Activated CD8-positive, alpha-beta T cell treated with anti-CD3 and anti-CD28 coated beads, Interleukin-2, amount 10 ng/mL, durations not matched to agents 7 days and 5 days (primary cell): ENCODE measurements at regions not wholly inside any gene's neighbourhood (a gene's known extent, or its start where the extent isn't known, plus 50 kb on each side); places are given as distances from the start of the nearest gene placed in this dataset.
A peak's percentile ranks its signal among the peaks of the same experiment; 100 is the strongest.

Experiments used
- ATAC-seq: fragments of 150-1000 bp; cut with Tn5 transposase; one replicate; pipeline ENCODE4 v1.10.0; 2021; ENCODE audit warnings: moderate library complexity
- CTCF ChIA-PET: fragments of 350-600 bp; sonication (Branson Sonifier 250); formaldehyde crosslinking; loops from one replicate; lab custom pipeline; 2021; ENCODE audit warnings: antibody characterized with exemption; lab: Charles Lee
- POLR2A ChIA-PET: fragments of 350-600 bp; sonication (Branson Sonifier 250); formaldehyde crosslinking; loops from one replicate; lab custom pipeline; 2021; ENCODE audit warnings: antibody characterized with exemption; lab: Charles Lee
- DNase-seq: peaks from one replicate; pipeline ENCODE4 v3.0.0-alpha.2; 2020
- H3K27ac Mint-ChIP-seq: one replicate; pipeline ENCODE4 v1.8.0; 2021; ENCODE audit warnings: mild to moderate bottlenecking, mixed read lengths
- H3K27me3 Mint-ChIP-seq: one replicate; pipeline ENCODE4 v1.8.0; 2021; ENCODE audit warnings: low read depth, mixed read lengths
- H3K36me3 Mint-ChIP-seq: one replicate; pipeline ENCODE4 v1.8.0; 2021; ENCODE audit warnings: low read depth, mixed read lengths
- H3K4me1 Mint-ChIP-seq: one replicate; pipeline ENCODE4 v1.8.0; 2021; ENCODE audit warnings: low read depth, mixed read lengths
- H3K4me3 Mint-ChIP-seq: one replicate; pipeline ENCODE4 v1.8.0; 2021; ENCODE audit warnings: mild to moderate bottlenecking, mixed read lengths
- H3K9me3 Mint-ChIP-seq: one replicate; pipeline ENCODE4 v1.8.0; 2022; ENCODE audit warnings: mixed read lengths; ENCODE audit not compliant: insufficient read depth

GRCh38 chr11:134751031-134751585 is 339.1 kb upstream of the B3GAT1 start:
- H3K27me3 Mint-ChIP-seq, result no peaks in the 10 kb centered on the region
- ATAC-seq (no peak), DNase-seq (no peak)
- H3K27ac Mint-ChIP-seq, result no peak overlapping the region
- no peaks in the 10 kb centered on the region for H3K36me3 Mint-ChIP-seq
- CTCF ChIA-PET, result no interaction called here
- H3K9me3 Mint-ChIP-seq, result no peaks in the 10 kb centered on the region
- no peaks in the 10 kb centered on the region for H3K4me1 Mint-ChIP-seq
- POLR2A ChIA-PET, result no interaction called here
- no peak overlapping the region for H3K4me3 Mint-ChIP-seq

- POLR2A ChIA-PET, result no interaction called here
- H3K9me3 Mint-ChIP-seq, result no peaks in the 10 kb centered on the region
- no peak overlapping the region for H3K4me3 Mint-ChIP-seq
- H3K4me1 Mint-ChIP-seq, result no peaks in the 10 kb centered on the region
- no peaks in the 10 kb centered on the region for H3K27me3 Mint-ChIP-seq
- no peak overlapping the region for H3K27ac Mint-ChIP-seq
- CTCF ChIA-PET, result no interaction called here
- DNase-seq (no peak), ATAC-seq (no peak)
- H3K36me3 Mint-ChIP-seq, result no peaks in the 10 kb centered on the region
Measured at GRCh38 chr11:134750619-134751018, 338.6 kb upstream of the B3GAT1 start.

DNA sequence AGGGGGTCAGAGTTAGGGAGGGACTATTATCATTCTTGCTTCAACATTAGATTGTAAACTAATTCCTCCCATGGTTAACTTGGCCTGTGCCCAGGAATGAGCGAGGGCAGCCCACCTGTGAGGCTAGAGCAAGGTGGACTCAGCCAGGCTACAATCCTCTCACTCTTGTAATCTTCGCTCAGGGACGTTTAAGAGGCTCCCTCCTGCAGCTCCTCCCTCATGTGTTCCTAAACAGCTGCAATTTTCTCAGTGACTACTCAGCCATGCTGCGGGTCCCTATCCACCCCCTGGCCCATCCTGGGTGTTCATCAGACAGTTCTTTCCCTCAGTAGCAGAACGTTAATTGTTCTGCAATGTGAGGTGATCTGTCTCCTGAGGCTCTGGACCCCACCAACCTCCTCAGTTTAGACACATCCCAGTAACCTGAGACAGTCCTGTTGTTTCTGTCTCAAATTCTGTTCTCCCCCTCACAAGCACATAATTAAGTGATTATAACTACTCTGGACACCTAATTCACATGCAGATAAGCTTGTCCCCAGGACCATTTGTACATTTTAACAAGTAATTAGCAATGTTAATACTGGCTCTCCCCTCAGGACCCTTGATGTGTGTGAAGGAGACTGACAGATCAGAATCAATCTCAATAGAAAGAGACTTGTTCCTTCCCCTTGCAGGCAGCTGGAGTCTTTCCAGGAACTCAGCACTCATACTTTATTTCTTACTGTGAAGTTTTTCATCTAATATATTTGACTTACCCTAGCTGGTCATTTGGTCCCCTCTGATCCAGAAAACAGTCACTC is 337.2 kb upstream of the B3GAT1 start:
- ChIA-PET POLR2A (no interaction called here), CTCF (no interaction called here)
- ATAC-seq, result no peak
- Mint-ChIP-seq H3K27me3 (no peaks in the 10 kb centered on the region), H3K36me3 (no peaks in the 10 kb centered on the region), H3K27ac (no peak overlapping the region), H3K4me3 (no peak overlapping the region), H3K9me3 (no peaks in the 10 kb centered on the region), H3K4me1 (no peaks in the 10 kb centered on the region)
- no peak for DNase-seq

DNA sequence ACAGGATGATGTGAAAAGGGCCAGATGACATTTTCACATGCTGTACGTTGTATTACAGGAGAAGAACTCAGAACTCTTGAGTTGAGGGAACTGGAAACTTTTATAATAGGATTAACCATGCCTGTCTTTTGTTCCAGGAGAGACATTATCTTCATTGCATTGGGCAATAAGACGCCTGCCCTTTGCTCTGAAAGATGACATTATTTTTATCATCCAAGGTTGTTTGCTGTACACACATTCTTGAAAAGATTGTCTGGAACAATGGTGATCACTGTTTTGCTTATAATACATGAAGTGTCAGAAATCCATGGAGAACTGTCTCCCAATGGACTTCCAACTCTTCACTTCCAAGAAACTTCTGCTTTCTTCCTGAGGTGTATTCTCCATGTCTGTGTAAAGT is 334.6 kb upstream of the B3GAT1 start:
- Mint-ChIP-seq H3K27ac (no peak overlapping the region), H3K27me3 (no peaks in the 10 kb centered on the region), H3K9me3 (no peaks in the 10 kb centered on the region), H3K4me1 (peaks cover 14% of the 10 kb centered on the region), H3K36me3 (no peaks in the 10 kb centered on the region), H3K4me3 (no peak overlapping the region)
- no peak for ATAC-seq
- DNase-seq, result no peak
- POLR2A ChIA-PET, result no interaction called here
- CTCF ChIA-PET, result no interaction called here

DNA sequence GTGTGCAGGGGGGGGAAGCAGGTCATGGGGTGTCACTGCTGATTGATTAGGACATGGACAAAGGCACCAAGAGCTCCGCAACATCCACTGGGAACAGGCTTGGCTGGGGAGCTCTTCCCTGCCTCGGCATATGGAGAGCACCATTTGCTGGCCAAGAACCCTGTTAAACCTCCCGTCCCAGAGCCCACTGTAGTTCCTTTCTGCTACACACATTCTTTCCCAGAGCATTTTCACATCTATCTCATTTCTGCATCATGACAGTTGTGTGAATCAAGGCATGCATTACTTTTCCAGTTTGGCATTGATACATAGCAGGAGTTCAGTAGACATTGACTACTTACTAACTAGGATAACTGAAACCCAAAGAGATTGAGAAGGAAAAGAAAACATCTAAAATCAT is 333.4 kb upstream of the B3GAT1 start:
- POLR2A ChIA-PET, result no interaction called here
- no peak overlapping the region for H3K27ac Mint-ChIP-seq
- CTCF ChIA-PET, result no interaction called here
- H3K27me3 Mint-ChIP-seq, result no peaks in the 10 kb centered on the region
- no peaks in the 10 kb centered on the region for H3K9me3 Mint-ChIP-seq
- DNase-seq (no peak), ATAC-seq (no peak)
- no peaks in the 10 kb centered on the region for H3K36me3 Mint-ChIP-seq
- no peak overlapping the region for H3K4me3 Mint-ChIP-seq
- peaks cover 14% of the 10 kb centered on the region for H3K4me1 Mint-ChIP-seq

GRCh38 chr11:134743820-134744195 is 331.8 kb upstream of the B3GAT1 start:
- Mint-ChIP-seq H3K9me3 (no peaks in the 10 kb centered on the region), H3K27me3 (no peaks in the 10 kb centered on the region), H3K4me1 (peaks cover 14% of the 10 kb centered on the region), H3K36me3 (no peaks in the 10 kb centered on the region), H3K4me3 (no peak overlapping the region), H3K27ac (no peak overlapping the region)
- ChIA-PET CTCF (no interaction called here), POLR2A (no interaction called here)
- no peak for ATAC-seq
- DNase-seq, result no peak

DNA sequence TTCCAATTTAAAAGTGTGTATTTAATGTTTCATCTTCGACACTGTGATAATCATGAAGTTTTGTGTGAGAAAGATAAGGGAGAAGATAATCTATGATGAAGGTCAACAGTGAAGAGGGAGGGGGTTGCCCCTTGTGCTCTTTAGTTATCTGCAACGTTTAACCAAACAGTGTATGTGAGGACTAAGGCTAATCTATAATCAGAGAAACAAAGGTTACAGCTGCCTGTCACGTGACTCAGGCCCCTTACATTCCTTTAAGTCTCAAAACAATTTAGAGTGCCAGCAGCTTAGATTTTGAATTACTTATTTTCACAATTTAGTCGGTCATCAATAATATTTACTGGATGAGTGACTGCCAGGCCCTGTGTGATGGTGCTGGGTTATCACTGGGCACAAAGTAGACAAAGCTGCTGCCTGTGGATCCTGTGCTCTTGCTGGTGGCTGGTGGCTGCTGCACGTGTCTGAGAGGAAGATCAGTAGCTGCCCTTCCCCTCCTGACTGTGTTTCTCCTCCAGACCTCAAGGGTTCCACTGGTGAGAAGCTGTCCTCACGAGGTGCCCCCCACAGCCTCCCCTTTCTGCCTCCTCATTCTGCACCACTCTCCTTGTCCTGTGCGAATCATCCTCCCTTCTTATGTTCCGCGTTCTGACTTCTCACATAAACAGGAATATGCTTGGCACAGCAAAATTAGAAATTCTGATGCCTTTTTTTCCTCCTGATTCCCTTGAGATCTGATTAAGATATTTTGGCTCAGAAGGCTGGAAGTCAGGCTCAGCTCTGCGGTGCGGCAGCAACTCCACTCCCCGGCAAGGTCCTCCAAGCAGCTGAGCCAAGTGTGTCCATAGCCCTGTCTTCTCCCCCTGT is 331.1 kb upstream of the B3GAT1 start:
- H3K4me3 Mint-ChIP-seq, result no peak overlapping the region
- ATAC-seq (no peak), DNase-seq (no peak)
- H3K27ac Mint-ChIP-seq, result no peak overlapping the region
- ChIA-PET CTCF (no interaction called here), POLR2A (no interaction called here)
- H3K27me3 Mint-ChIP-seq, result no peaks in the 10 kb centered on the region
- H3K36me3 Mint-ChIP-seq, result no peaks in the 10 kb centered on the region
- no peaks in the 10 kb centered on the region for H3K9me3 Mint-ChIP-seq
- peaks cover 14% of the 10 kb centered on the region for H3K4me1 Mint-ChIP-seq

- DNase-seq, result peak; percentile 49
- H3K27me3 Mint-ChIP-seq, result no peaks in the 10 kb centered on the region
- H3K4me3 Mint-ChIP-seq, result no peak overlapping the region
- no peak overlapping the region for H3K27ac Mint-ChIP-seq
- ChIA-PET POLR2A (interaction anchor here (0.5 kb wide), 1 partner anchor 488 kb away, joined by 3 read pairs; no protein-coding TSS in a partner anchor), CTCF (no interaction called here)
- no peaks in the 10 kb centered on the region for H3K9me3 Mint-ChIP-seq
- peak; percentile 81 for ATAC-seq
- peaks cover 14% of the 10 kb centered on the region for H3K4me1 Mint-ChIP-seq
- H3K36me3 Mint-ChIP-seq, result no peaks in the 10 kb centered on the region
Measured at GRCh38 chr11:134742224-134742612, 330.2 kb upstream of the B3GAT1 start.

- ATAC-seq (no peak), DNase-seq (no peak)
- no peak overlapping the region for H3K27ac Mint-ChIP-seq
- ChIA-PET POLR2A (interaction anchor here (0.5 kb wide), 1 partner anchor 488 kb away, joined by 3 read pairs; no protein-coding TSS in a partner anchor), CTCF (no interaction called here)
- H3K9me3 Mint-ChIP-seq, result no peaks in the 10 kb centered on the region
- H3K4me1 Mint-ChIP-seq, result peaks cover 14% of the 10 kb centered on the region
- no peaks in the 10 kb centered on the region for H3K36me3 Mint-ChIP-seq
- no peak overlapping the region for H3K4me3 Mint-ChIP-seq
- H3K27me3 Mint-ChIP-seq, result no peaks in the 10 kb centered on the region
Measured at GRCh38 chr11:134741453-134742223, 329.6 kb upstream of the B3GAT1 start.

- no peaks in the 10 kb centered on the region for H3K9me3 Mint-ChIP-seq
- H3K4me3 Mint-ChIP-seq, result no peak overlapping the region
- no peaks in the 10 kb centered on the region for H3K27me3 Mint-ChIP-seq
- ATAC-seq (no peak), DNase-seq (no peak)
- CTCF ChIA-PET, result no interaction called here
- POLR2A ChIA-PET, result no interaction called here
- H3K27ac Mint-ChIP-seq, result no peak overlapping the region
- peaks cover 14% of the 10 kb centered on the region for H3K4me1 Mint-ChIP-seq
- H3K36me3 Mint-ChIP-seq, result no peaks in the 10 kb centered on the region
Measured at GRCh38 chr11:134740590-134741261, 328.7 kb upstream of the B3GAT1 start.

- ChIA-PET POLR2A (no interaction called here), CTCF (no interaction called here)
- Mint-ChIP-seq H3K27me3 (no peaks in the 10 kb centered on the region), H3K4me1 (peaks cover 18% of the 10 kb centered on the region), H3K36me3 (no peaks in the 10 kb centered on the region), H3K4me3 (no peak overlapping the region), H3K27ac (no peak overlapping the region), H3K9me3 (no peaks in the 10 kb centered on the region)
- DNase-seq (no peak), ATAC-seq (no peak)
Measured at GRCh38 chr11:134739136-134739535, 327.1 kb upstream of the B3GAT1 start.
